Liver (tissue), 3 donors: ENCODE measurements at regions not wholly inside any gene's neighbourhood (a gene's known extent, or its start where the extent isn't known, plus 50 kb on each side); places are given as distances from the start of the nearest gene placed in this dataset.

Experiments
- ATF3 ChIP-seq: IDR thresholded peaks from 2 replicates; pipeline ENCODE4 v1.6.1; 2016; ENCODE audit warnings: antibody characterized with exemption
- CTCF ChIP-seq: fragments of 150-350 bp; IDR thresholded peaks from 2 replicates; pipeline ENCODE4 v1.5.1; 2017; ENCODE audit warnings: improper control_type of control experiment, low read depth, low read length; ENCODE audit not compliant: missing input control
- GABPA ChIP-seq, 2 donors: IDR thresholded peaks in 1 of 2; conservative IDR thresholded peaks in 1 of 2; 2 replicates each; pipeline ENCODE4 v1.6.1; 2016; ENCODE audit warnings: antibody characterized with exemption in 2 of 2, mild to moderate bottlenecking in 1 of 2, moderate library complexity in 1 of 2
- HNF4A ChIP-seq, 2 donors: conservative IDR thresholded peaks; 2 replicates each; pipeline ENCODE4 v1.6.1; 2016; ENCODE audit warnings: antibody characterized with exemption in 2 of 2, mild to moderate bottlenecking in 2 of 2
- HNF4G ChIP-seq: IDR thresholded peaks from 2 replicates; pipeline ENCODE4 v1.6.1; 2016; ENCODE audit warnings: antibody characterized with exemption
- JUND ChIP-seq, 2 donors: IDR thresholded peaks; 2 replicates each; pipeline ENCODE4 v1.6.1; 2016; ENCODE audit warnings: antibody characterized with exemption in 2 of 2
- MAX ChIP-seq: IDR thresholded peaks from 2 replicates; pipeline ENCODE4 v1.6.1; 2016; ENCODE audit warnings: antibody characterized with exemption
- RAD21 ChIP-seq, 2 donors: IDR thresholded peaks; 2 replicates each; pipeline ENCODE4 v1.6.1; 2016; ENCODE audit warnings: antibody characterized with exemption in 2 of 2, mild to moderate bottlenecking in 2 of 2
- REST ChIP-seq: IDR thresholded peaks from 2 replicates; pipeline ENCODE4 v1.6.1; 2016; ENCODE audit warnings: antibody characterized with exemption, mild to moderate bottlenecking
- RXRA ChIP-seq, 2 donors: IDR thresholded peaks; 2 replicates each; pipeline ENCODE4 v1.6.1; 2017 to 2018; ENCODE audit warnings: antibody characterized with exemption in 2 of 2, mild to moderate bottlenecking in 1 of 2
- TAF1 ChIP-seq: conservative IDR thresholded peaks from 2 replicates; pipeline ENCODE4 v1.6.1; 2016; ENCODE audit warnings: antibody characterized with exemption, mild to moderate bottlenecking
- YY1 ChIP-seq: IDR thresholded peaks from 2 replicates; pipeline ENCODE4 v1.6.1; 2016; ENCODE audit warnings: antibody characterized with exemption, mild to moderate bottlenecking
- ZBTB33 ChIP-seq: IDR thresholded peaks from 2 replicates; pipeline ENCODE4 v1.6.1; 2016; ENCODE audit warnings: antibody characterized with exemption
- donor health status: healthy.
- donor health status: healthy.

GRCh38 chr4:53793096-53793495 lies 201.8 kb upstream of the LNX1 start:
- no peak for TF ChIP-seq JUND (IDR thresholded peaks at IDR 0.05)
- no peak for TF ChIP-seq CTCF
- TF ChIP-seq REST, result no peak
- TF ChIP-seq ATF3, result no peak
- no peak for TF ChIP-seq GABPA (IDR thresholded peaks at IDR 0.05 in 1 of 2, conservative IDR thresholded peaks at IDR 0.05 in 1 of 2)
- no peak for TF ChIP-seq YY1
- no peak for TF ChIP-seq ZBTB33
- TF ChIP-seq RXRA (IDR thresholded peaks at IDR 0.05), result no peak
- no peak for TF ChIP-seq HNF4A (conservative IDR thresholded peaks at IDR 0.05)
- no peak for TF ChIP-seq MAX
- no peak for TF ChIP-seq RAD21 (IDR thresholded peaks at IDR 0.05)
- TF ChIP-seq HNF4G, result no peak
- no peak for TF ChIP-seq TAF1
